Gastroesophageal sphincter (tissue), 3 donors: ENCODE measurements at regions not wholly inside any gene's neighbourhood (a gene's known extent, or its start where the extent isn't known, plus 50 kb on each side); places are given as distances from the start of the nearest gene placed in this dataset.

Experiments
- CTCF ChIP-seq, 4 experiments: fragments of 200-600 bp in 2 of 4; fragments of 450-650 bp in 2 of 4; sonication (generic) in 1 of 4; IDR thresholded peaks; one replicate each; pipeline ENCODE4 v1.5.1; 2017 to 2019; ENCODE audit warnings: antibody characterized with exemption in 4 of 4, mild to moderate bottlenecking in 2 of 4, moderate library complexity in 2 of 4
- EP300 ChIP-seq: sonication (generic); formaldehyde crosslinking; IDR thresholded peaks from one replicate; pipeline ENCODE4 v1.6.1; 2017; ENCODE audit warnings: antibody characterized with exemption, mild to moderate bottlenecking
- POLR2AphosphoS5 ChIP-seq: sonication (generic); formaldehyde crosslinking; IDR thresholded peaks from one replicate; pipeline ENCODE4 v1.6.1; 2017; ENCODE audit warnings: antibody characterized with exemption

- TF ChIP-seq CTCF (IDR thresholded peaks at IDR 0.05), result no peak
- TF ChIP-seq EP300, result no peak
- TF ChIP-seq POLR2AphosphoS5, result no peak
Observed at GRCh38 chr9:107932601-107933000, 443.0 kb upstream of the KLF4 start.
